ENCODE measurements at regions not wholly inside any gene's neighbourhood (a gene's known extent, or its start where the extent isn't known, plus 50 kb on each side); places are given as distances from the start of the nearest gene placed in this dataset.

- H3K4me1 ChIP-seq = no peaks in the 10 kb centered on the region
- no peaks in the 10 kb centered on the region for H3K9me3 ChIP-seq
- no peak overlapping the region for H3K4me3 ChIP-seq
- H3K36me3 ChIP-seq = no peaks in the 10 kb centered on the region
- intact Hi-C loops (cut with DNase I) = no loop called here
- TF ChIP-seq CTCF (IDR thresholded peaks at IDR 0.05) = no peak
- 74 to 79% methylated on average over 2 of the region's 2 CpGs for WGBS, 2 donors
- no peaks in the 10 kb centered on the region for H3K27me3 ChIP-seq
- H3K27ac ChIP-seq = no peak overlapping the region
- FAIRE-seq = no peak
- no peak for ATAC-seq
- DNase-seq = no peak
These were observed 506.8 kb downstream of the DNAJB9 start for GRCh38 chr7:109076396-109076972.

- H3K4me3 ChIP-seq = no peak overlapping the region
- no peak for ATAC-seq
- no peak for TF ChIP-seq CTCF (IDR thresholded peaks at IDR 0.05)
- intact Hi-C loops (cut with DNase I) = no loop called here
- no peak for DNase-seq
- no peak overlapping the region for H3K27ac ChIP-seq
- H3K9me3 ChIP-seq = no peaks in the 10 kb centered on the region
- H3K36me3 ChIP-seq = no peaks in the 10 kb centered on the region
- FAIRE-seq = no peak
- 89 to 90% methylated on average over 1 of the region's 1 CpG for WGBS, 2 donors
- no peaks in the 10 kb centered on the region for H3K4me1 ChIP-seq
- no peaks in the 10 kb centered on the region for H3K27me3 ChIP-seq
These were observed 521.4 kb downstream of the DNAJB9 start for GRCh38 chr7:109091042-109091441.

GRCh38 chr7:109092268-109092667 lies 522.6 kb downstream of the DNAJB9 start:
- intact Hi-C loops (cut with DNase I) = no loop called here
- Histone ChIP-seq H3K27ac (no peak overlapping the region), H3K4me1 (no peaks in the 10 kb centered on the region), H3K27me3 (no peaks in the 10 kb centered on the region), H3K36me3 (no peaks in the 10 kb centered on the region), H3K4me3 (no peak overlapping the region), H3K9me3 (no peaks in the 10 kb centered on the region)
- 75 to 78% methylated on average over 1 of the region's 1 CpG for whole genome bisulfite sequencing, 2 donors
- no peak for ATAC-seq
- no peak for DNase-seq
- TF ChIP-seq CTCF (IDR thresholded peaks at IDR 0.05) = no peak
- FAIRE-seq = no peak

GRCh38 chr7:109101332-109101731 lies 531.7 kb downstream of the DNAJB9 start:
- WGBS, 2 donors = 96 to 97% methylated on average over 1 of the region's 1 CpG
- no peak for FAIRE-seq
- H3K9me3 ChIP-seq = no peaks in the 10 kb centered on the region

More at GRCh38 chr7:109101332-109101731, 531.7 kb downstream of the DNAJB9 start:
- H3K27ac ChIP-seq = no peak overlapping the region
- DNase-seq (no peak), ATAC-seq (no peak)
- H3K4me3 ChIP-seq = no peak overlapping the region
- no peaks in the 10 kb centered on the region for H3K4me1 ChIP-seq
- TF ChIP-seq CTCF (IDR thresholded peaks at IDR 0.05) = no peak
- intact Hi-C loops (cut with DNase I) = no loop called here
- H3K36me3 ChIP-seq = no peaks in the 10 kb centered on the region
- no peaks in the 10 kb centered on the region for H3K27me3 ChIP-seq

All from pancreas (tissue), 10 donors.